K562 (cell line): ENCODE measurements at regions not wholly inside any gene's neighbourhood (a gene's known extent, or its start where the extent isn't known, plus 50 kb on each side); places are given as distances from the start of the nearest gene placed in this dataset.

Experiments
- ATAC-seq: fragments of 200-7000 bp; cut with Tn5 transposase; 3 replicates; pipeline ENCODE4 v1.9.1; 2020; ENCODE audit warnings: moderate library complexity
- BruUV-seq: library from RNA; stranded (reverse); fragments of 400-500 nt; replicated peaks from 2 replicates; lab custom pipeline; 2021; lab: Mats Ljungman, UMichigan
- CTCF ChIA-PET: fragments of 300-600 bp; formaldehyde crosslinking; extraction: SDS; loops from one replicate; lab custom pipeline; 2021; ENCODE audit warnings: low intra/inter-chr PET ratio; lab: Yijun Ruan, JAX
- POLR2A ChIA-PET: fragments of 300-600, 350-650 bp; sonication (Branson Sonifier 250); formaldehyde crosslinking; extraction: SDS; loops from one replicate; lab custom pipeline; 2021; ENCODE audit warnings: antibody characterized with exemption, inconsistent platforms; lab: Yijun Ruan, JAX
- DNase-seq, 4 experiments: peaks; one replicate each; pipeline versions ENCODE4 v3.0.0 to v3.0.0-alpha.2; 2011 to 2018; ENCODE audit warnings: low spot score in 3 of 4, mixed read lengths in 3 of 4; ENCODE audit errors: extremely low read depth in 1 of 4
- FAIRE-seq: peaks from 2 replicates; lab custom pipeline; 2011; peaks lifted over from hg19 to GRCh38; lab: Jason Lieb, UNC
- H2AFZ ChIP-seq: 2 replicates; pipeline ENCODE4 v1.6.0; 2011; ENCODE audit warnings: low read depth, low read length, control low read depth, inconsistent platforms
- H3K27ac ChIP-seq: fragments of 200-600 bp; 3 replicates; pipeline ENCODE4 v1.8.0; 2011; ENCODE audit warnings: low read depth, mild to moderate bottlenecking, control low read depth, inconsistent platforms, low read length, moderate library complexity, mixed read lengths; ENCODE audit errors: extremely low read depth
- H3K27me3 ChIP-seq, 2 experiments: fragments of 300-600 bp in 1 of 2; 2 replicates in 1 of 2; 3 replicates in 1 of 2; pipeline versions ENCODE4 v1.6.0 to v1.8.0; 2011; ENCODE audit warnings: inconsistent platforms in 2 of 2, low read length in 2 of 2, mild to moderate bottlenecking in 1 of 2, mixed read lengths in 1 of 2, moderate library complexity in 1 of 2; ENCODE audit not compliant: control insufficient read depth in 2 of 2, insufficient read depth in 2 of 2
- H3K36me3 ChIP-seq: fragments of 300-600 bp; 3 replicates; pipeline ENCODE4 v1.8.0; 2011; ENCODE audit warnings: mild to moderate bottlenecking, low read length, inconsistent platforms; ENCODE audit not compliant: control insufficient read depth, insufficient read depth
- H3K4me1 ChIP-seq, 2 experiments: fragments of 200-600 bp in 1 of 2; replicated peaks in 1 of 2; 2 replicates in 1 of 2; 3 replicates in 1 of 2; pipeline versions ENCODE4 v1.5.1 to v1.8.0; 2011; ENCODE audit warnings: inconsistent platforms in 2 of 2, low read length in 2 of 2, mild to moderate bottlenecking in 1 of 2, mixed read lengths in 1 of 2, moderate library complexity in 1 of 2; ENCODE audit not compliant: control insufficient read depth in 2 of 2, insufficient read depth in 2 of 2
- H3K4me2 ChIP-seq: 2 replicates; pipeline ENCODE4 v1.6.1; 2011; ENCODE audit warnings: low read length, control low read depth, inconsistent platforms, mixed read lengths; ENCODE audit not compliant: insufficient read depth
- H3K4me3 ChIP-seq: fragments of 200-600 bp; sonication (generic), shearing (Covaris generic); 2 replicates; pipeline ENCODE4 v1.5.1; 2016; ENCODE audit warnings: control low read depth, inconsistent platforms
- H3K79me2 ChIP-seq: fragments of 200-600 bp; 3 replicates; pipeline ENCODE4 v1.8.0; 2011; ENCODE audit warnings: low read length, inconsistent platforms; ENCODE audit not compliant: control insufficient read depth, insufficient read depth
- H3K9ac ChIP-seq, 2 experiments: 2 replicates each; pipeline versions ENCODE4 v1.6.0 to v1.6.1; 2011; ENCODE audit warnings: low read depth in 2 of 2, low read length in 2 of 2, control low read depth in 1 of 2, inconsistent platforms in 1 of 2, mild to moderate bottlenecking in 1 of 2, mixed read lengths in 1 of 2; ENCODE audit not compliant: insufficient read depth in 1 of 2
- H3K9me1 ChIP-seq: one replicate; pipeline ENCODE4 v1.6.0; 2011; ENCODE audit warnings: inconsistent platforms, mild to moderate bottlenecking, low read length, moderate library complexity; ENCODE audit not compliant: control insufficient read depth, insufficient read depth
- H3K9me3 ChIP-seq: replicated peaks from 2 replicates; pipeline ENCODE4 v1.5.1; 2011; ENCODE audit warnings: low read depth, low read length, inconsistent platforms; ENCODE audit not compliant: control insufficient read depth, insufficient read depth
- H4K20me1 ChIP-seq: replicated peaks from 2 replicates; pipeline ENCODE4 v1.6.1; 2011; ENCODE audit warnings: low read length, inconsistent platforms, mixed read lengths; ENCODE audit not compliant: control insufficient read depth, insufficient read depth
- HNRNPLL ChIP-seq: fragments of 200-400 bp; formaldehyde crosslinking; IDR thresholded peaks from 2 replicates; pipeline ENCODE4 v1.6.1; 2017; ENCODE audit warnings: low read length, low read depth, mild to moderate bottlenecking; ENCODE audit not compliant: poor library complexity, severe bottlenecking
- NR2F6 ChIP-seq: fragments of 450-650 bp; formaldehyde crosslinking; IDR thresholded peaks from 2 replicates; pipeline ENCODE4 v1.4.0; 2020; ENCODE audit warnings: mild to moderate bottlenecking
- POLR3A ChIP-seq: IDR thresholded peaks from 2 replicates; pipeline ENCODE4 v1.6.1; 2011; ENCODE audit warnings: borderline replicate concordance, mild to moderate bottlenecking, moderate library complexity; ENCODE audit not compliant: insufficient read length, insufficient read depth; ENCODE audit errors: extremely low read depth
- WGBS: fragments of 100-300 bp; shearing (Covaris generic); methylation state at CpG from one replicate; pipeline ENCODE4 v1.1.6; 2016; ENCODE audit warnings: low coverage, mixed read lengths; ENCODE audit not compliant: insufficient coverage; ENCODE audit errors: missing lambda C conversion rate; 5-methylcytosine and 5-hydroxymethylcytosine counted together
- in situ Hi-C: fragments of 300-500 bp; cut with MboI; formaldehyde crosslinking; loops from 4 replicates; pipeline ENCODE4 v1.15.0; 2018; ENCODE audit warnings: inconsistent platforms, mixed read lengths
- intact Hi-C: fragments of 100-400 bp; cut with micrococcal nuclease; formaldehyde crosslinking; loops from 2 replicates; pipeline ENCODE4 v1.14.2; 2022
- TF ChIP-seq, protein P1 (sequence below): sonication (generic); formaldehyde crosslinking; IDR thresholded peaks from 2 replicates; pipeline ENCODE4 v1.8.0; 2023; ENCODE audit warnings: mild to moderate bottlenecking, missing genetic modification reagents
- TF ChIP-seq, protein P2 (sequence below): fragments of 450-650 bp; IDR thresholded peaks from 2 replicates; pipeline ENCODE4 v1.6.1; 2016; ENCODE audit warnings: missing biosample characterization, missing genetic modification characterization

DNA sequence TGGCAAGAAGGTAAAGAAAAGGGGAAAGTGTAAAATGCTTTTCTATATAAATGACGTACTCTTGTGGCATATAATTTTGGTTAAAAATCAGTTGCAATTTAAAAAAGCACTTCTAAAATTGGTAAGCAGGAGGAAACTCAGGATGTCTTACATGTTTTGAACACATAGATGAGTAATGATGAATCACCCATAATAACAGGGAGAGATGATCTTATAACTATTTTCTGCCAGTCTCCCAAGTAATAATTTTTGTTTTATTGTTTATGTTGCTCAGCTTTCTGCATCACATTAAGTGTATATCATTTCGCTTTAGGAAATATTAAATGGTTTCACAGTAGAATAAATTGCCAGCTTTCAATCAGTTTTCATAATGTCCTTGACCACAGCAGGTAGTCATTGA, 1430.7 kb upstream of the PCDH20 start:
- Histone ChIP-seq H3K9me1 (no peaks in the 10 kb centered on the region), H3K4me1 (no peaks in the 10 kb centered on the region), H3K27ac (no peak overlapping the region), H3K4me3 (no peak overlapping the region), H3K27me3 (no peaks in the 10 kb centered on the region), H4K20me1 (no peaks in the 10 kb centered on the region), H3K9me3 (no peaks in the 10 kb centered on the region), H3K36me3 (no peaks in the 10 kb centered on the region), H3K9ac (no peak overlapping the region), H3K4me2 (no peak overlapping the region), H3K79me2 (no peaks in the 10 kb centered on the region), H2AFZ (no peak overlapping the region)
- ATAC-seq = no peak
- 0% methylated on average over 2 of the region's 2 CpGs for WGBS
- no TSS peak for BruUV-seq
- TF ChIP-seq NR2F6 (CRISPR knock-in tag) (no peak), HNRNPLL (no peak), POLR3A (no peak)
- TF ChIP-seq, protein P1, sequence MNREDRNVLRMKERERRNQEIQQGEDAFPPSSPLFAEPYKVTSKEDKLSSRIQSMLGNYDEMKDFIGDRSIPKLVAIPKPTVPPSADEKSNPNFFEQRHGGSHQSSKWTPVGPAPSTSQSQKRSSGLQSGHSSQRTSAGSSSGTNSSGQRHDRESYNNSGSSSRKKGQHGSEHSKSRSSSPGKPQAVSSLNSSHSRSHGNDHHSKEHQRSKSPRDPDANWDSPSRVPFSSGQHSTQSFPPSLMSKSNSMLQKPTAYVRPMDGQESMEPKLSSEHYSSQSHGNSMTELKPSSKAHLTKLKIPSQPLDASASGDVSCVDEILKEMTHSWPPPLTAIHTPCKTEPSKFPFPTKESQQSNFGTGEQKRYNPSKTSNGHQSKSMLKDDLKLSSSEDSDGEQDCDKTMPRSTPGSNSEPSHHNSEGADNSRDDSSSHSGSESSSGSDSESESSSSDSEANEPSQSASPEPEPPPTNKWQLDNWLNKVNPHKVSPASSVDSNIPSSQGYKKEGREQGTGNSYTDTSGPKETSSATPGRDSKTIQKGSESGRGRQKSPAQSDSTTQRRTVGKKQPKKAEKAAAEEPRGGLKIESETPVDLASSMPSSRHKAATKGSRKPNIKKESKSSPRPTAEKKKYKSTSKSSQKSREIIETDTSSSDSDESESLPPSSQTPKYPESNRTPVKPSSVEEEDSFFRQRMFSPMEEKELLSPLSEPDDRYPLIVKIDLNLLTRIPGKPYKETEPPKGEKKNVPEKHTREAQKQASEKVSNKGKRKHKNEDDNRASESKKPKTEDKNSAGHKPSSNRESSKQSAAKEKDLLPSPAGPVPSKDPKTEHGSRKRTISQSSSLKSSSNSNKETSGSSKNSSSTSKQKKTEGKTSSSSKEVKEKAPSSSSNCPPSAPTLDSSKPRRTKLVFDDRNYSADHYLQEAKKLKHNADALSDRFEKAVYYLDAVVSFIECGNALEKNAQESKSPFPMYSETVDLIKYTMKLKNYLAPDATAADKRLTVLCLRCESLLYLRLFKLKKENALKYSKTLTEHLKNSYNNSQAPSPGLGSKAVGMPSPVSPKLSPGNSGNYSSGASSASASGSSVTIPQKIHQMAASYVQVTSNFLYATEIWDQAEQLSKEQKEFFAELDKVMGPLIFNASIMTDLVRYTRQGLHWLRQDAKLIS = no peak
- TF ChIP-seq, protein P2, sequence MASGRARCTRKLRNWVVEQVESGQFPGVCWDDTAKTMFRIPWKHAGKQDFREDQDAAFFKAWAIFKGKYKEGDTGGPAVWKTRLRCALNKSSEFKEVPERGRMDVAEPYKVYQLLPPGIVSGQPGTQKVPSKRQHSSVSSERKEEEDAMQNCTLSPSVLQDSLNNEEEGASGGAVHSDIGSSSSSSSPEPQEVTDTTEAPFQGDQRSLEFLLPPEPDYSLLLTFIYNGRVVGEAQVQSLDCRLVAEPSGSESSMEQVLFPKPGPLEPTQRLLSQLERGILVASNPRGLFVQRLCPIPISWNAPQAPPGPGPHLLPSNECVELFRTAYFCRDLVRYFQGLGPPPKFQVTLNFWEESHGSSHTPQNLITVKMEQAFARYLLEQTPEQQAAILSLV = no peak
- ChIA-PET POLR2A (no interaction called here), CTCF (no interaction called here)
- intact Hi-C loops (no loop called here), in situ Hi-C loops (no loop called here)
- no peak for DNase-seq
- FAIRE-seq = no peak
